ENCODE measurements at regions not wholly inside any gene's neighbourhood (a gene's known extent, or its start where the extent isn't known, plus 50 kb on each side); places are given as distances from the start of the nearest gene placed in this dataset.
"Not testable (repeated sequence)": the region's sequence is repeated elsewhere in the genome, so short reads cannot be mapped to it uniquely, and the experiment has no call there.

DNA sequence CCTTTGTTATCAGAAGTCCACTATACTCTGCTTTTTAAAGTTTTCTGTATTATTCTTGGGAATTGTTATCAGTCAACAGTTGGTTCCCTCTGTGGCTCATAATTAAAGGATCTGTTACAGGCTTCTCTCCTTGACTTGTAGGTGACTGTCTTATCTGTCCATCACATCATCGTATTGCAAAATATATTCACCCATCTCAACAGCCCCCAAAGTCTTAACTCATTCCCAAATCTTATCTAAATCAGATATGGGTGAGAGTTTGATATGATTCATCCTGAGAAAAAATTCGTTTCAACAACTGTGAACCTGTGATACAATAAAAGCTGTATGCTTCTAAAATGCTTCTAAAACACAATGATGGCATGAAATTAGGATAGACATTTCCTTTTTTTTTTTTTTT, 1245.6 kb upstream of the RAG2 start:
- no peak overlapping the region for H3K27ac ChIP-seq (ENCODE audit: low read length)
- no peak for DNase-seq
- H2AFZ ChIP-seq (ENCODE audit: low read length), result no peak overlapping the region
- peaks cover 56% of the 10 kb centered on the region for H3K9me3 ChIP-seq (ENCODE audit: low read length)
- no peaks in the 10 kb centered on the region for H3K36me3 ChIP-seq (ENCODE audit: insufficient read depth, low read length)
- no peak overlapping the region for H3K9ac ChIP-seq (ENCODE audit: low read length)
- no peaks in the 10 kb centered on the region for H3K79me2 ChIP-seq (ENCODE audit: low read length)
- no peaks in the 10 kb centered on the region for H3K27me3 ChIP-seq (ENCODE audit: low read length)
- H3K4me1 ChIP-seq (ENCODE audit: low read length), result no peaks in the 10 kb centered on the region
- H3K4me3 ChIP-seq (ENCODE audit: low read length), result no peak overlapping the region
- H3K4me2 ChIP-seq (ENCODE audit: low read depth, low read length, poor library complexity, severe bottlenecking), result no peak overlapping the region
- no peaks in the 10 kb centered on the region for H3K9me2 ChIP-seq (replicated peaks; ENCODE audit: insufficient read depth, low read length)
- no peaks in the 10 kb centered on the region for H4K20me1 ChIP-seq (ENCODE audit: insufficient read depth, low read depth, low read length)

DNA sequence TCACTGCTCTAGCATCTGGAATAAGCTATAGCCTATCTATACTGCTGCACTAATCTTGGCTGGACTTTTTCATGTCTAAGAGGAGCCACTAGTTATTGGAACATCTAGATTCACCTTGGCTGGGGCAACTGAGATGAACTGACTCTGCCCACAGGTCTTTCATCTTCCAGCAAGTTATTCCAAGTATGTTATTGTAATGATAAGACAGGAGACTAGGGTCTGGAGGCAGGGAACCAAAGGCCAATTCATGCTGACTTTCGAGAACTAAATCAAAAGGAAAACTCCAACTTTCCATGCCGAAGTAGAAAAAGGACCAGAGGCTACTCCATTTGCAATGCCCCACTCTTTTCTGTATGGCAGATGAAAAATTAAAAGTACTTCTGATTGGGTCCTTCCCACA, 1243.0 kb upstream of the RAG2 start:
- Histone ChIP-seq H3K9me2 (replicated peaks; ENCODE audit: insufficient read depth, low read length) (no peaks in the 10 kb centered on the region), H2AFZ (ENCODE audit: low read length) (no peak overlapping the region), H3K36me3 (ENCODE audit: insufficient read depth, low read length) (no peaks in the 10 kb centered on the region), H3K79me2 (ENCODE audit: low read length) (no peaks in the 10 kb centered on the region), H3K9me3 (ENCODE audit: low read length) (peaks cover 44% of the 10 kb centered on the region), H3K27me3 (ENCODE audit: low read length) (no peaks in the 10 kb centered on the region), H3K4me1 (ENCODE audit: low read length) (no peaks in the 10 kb centered on the region), H3K4me2 (ENCODE audit: low read depth, low read length, poor library complexity, severe bottlenecking) (no peak overlapping the region), H3K4me3 (ENCODE audit: low read length) (no peak overlapping the region), H3K27ac (ENCODE audit: low read length) (no peak overlapping the region), H3K9ac (ENCODE audit: low read length) (no peak overlapping the region), H4K20me1 (ENCODE audit: insufficient read depth, low read depth, low read length) (no peaks in the 10 kb centered on the region)
- DNase-seq, result no peak

DNA sequence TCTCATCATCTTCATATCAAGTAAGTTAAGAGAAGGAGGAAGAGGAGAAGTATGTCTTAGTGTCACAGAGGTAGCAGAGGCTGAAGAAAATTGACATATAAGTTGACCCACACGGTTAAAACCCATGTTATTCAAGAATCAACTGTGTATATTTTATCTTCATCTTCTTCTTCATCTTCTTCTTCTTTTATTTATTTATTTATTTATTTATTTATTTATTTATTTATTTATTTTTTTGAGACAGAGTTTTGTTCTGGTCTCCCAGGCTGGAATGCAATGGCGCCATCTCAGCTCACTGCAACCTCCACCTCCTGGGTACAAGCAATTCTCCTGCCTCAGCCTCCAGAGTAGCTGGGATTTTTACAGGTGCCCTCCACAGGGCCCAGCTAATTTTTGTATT, 1242.3 kb upstream of the RAG2 start:
- H3K36me3 ChIP-seq (ENCODE audit: insufficient read depth, low read length); H2AFZ ChIP-seq (ENCODE audit: low read length); H4K20me1 ChIP-seq (ENCODE audit: insufficient read depth, low read depth, low read length); H3K4me2 ChIP-seq (ENCODE audit: low read depth, low read length, poor library complexity, severe bottlenecking); H3K79me2 ChIP-seq (ENCODE audit: low read length); H3K9ac ChIP-seq (ENCODE audit: low read length); H3K4me1 ChIP-seq (ENCODE audit: low read length); H3K27me3 ChIP-seq (ENCODE audit: low read length); H3K4me3 ChIP-seq (ENCODE audit: low read length); DNase-seq; H3K27ac ChIP-seq (ENCODE audit: low read length); H3K9me2 ChIP-seq (replicated peaks; ENCODE audit: insufficient read depth, low read length): not testable (repeated sequence)
- H3K9me3 ChIP-seq (ENCODE audit: low read length), result peaks cover 42% of the 10 kb centered on the region

DNA sequence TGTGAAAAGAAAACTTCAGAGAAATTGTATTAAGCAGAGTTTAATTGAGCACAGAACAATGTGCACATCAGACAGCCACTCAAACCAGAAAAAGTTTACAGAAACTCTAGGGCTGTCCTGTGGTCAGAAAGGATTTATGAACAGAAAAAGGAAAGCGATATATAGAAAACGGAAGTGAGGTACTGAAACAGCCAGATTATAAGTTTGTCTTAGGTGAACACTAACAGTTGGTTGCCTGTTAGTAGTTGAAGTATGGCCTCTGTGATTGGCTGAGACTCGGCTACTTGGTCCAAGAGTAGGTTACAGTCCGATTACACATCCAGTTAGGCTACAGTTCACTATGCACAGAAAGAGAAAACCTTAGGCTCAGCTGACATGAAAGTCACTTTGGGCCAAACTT, 1232.5 kb upstream of the RAG2 start:
- Histone ChIP-seq H3K4me3 (ENCODE audit: low read length) (no peak overlapping the region), H3K9ac (ENCODE audit: low read length) (no peak overlapping the region), H3K9me3 (ENCODE audit: low read length) (peaks cover 13% of the 10 kb centered on the region), H2AFZ (ENCODE audit: low read length) (no peak overlapping the region), H4K20me1 (ENCODE audit: insufficient read depth, low read depth, low read length) (no peaks in the 10 kb centered on the region), H3K4me1 (ENCODE audit: low read length) (no peaks in the 10 kb centered on the region), H3K79me2 (ENCODE audit: low read length) (no peaks in the 10 kb centered on the region), H3K4me2 (ENCODE audit: low read depth, low read length, poor library complexity, severe bottlenecking) (no peak overlapping the region), H3K27me3 (ENCODE audit: low read length) (no peaks in the 10 kb centered on the region), H3K27ac (ENCODE audit: low read length) (no peak overlapping the region), H3K36me3 (ENCODE audit: insufficient read depth, low read length) (no peaks in the 10 kb centered on the region), H3K9me2 (replicated peaks; ENCODE audit: insufficient read depth, low read length) (no peaks in the 10 kb centered on the region)
- DNase-seq, result no peak

DNA sequence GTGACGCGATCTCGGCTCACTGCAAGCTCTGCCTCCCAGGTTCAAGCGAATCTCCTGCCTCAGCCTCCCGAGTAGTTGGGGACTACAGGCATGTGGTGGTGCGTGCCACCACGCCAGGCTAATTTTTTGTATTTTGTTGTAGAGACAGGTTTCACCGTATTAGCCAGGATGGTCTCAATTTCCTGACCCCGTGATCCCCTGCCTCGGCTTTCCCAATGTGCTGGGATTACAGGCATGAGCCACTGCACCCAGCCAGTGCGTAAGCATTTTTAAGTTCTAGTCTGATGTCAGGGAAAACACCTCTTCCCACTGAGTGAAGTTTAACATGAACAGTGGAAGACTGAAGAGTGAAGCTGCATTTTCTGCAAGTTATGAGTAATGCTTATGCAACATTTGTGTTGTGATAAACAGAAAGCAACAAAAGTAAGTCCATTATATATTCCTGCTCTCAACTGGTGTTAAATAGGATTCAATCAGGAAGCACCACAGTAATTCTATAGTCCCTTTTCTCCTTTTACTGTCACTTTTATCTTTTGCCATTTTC, 1219.8 kb upstream of the RAG2 start:
- DNase-seq, result no peak
- no peaks in the 10 kb centered on the region for H3K79me2 ChIP-seq (ENCODE audit: low read length)
- H3K9me2 ChIP-seq (replicated peaks; ENCODE audit: insufficient read depth, low read length), result no peaks in the 10 kb centered on the region
- H3K4me2 ChIP-seq (ENCODE audit: low read depth, low read length, poor library complexity, severe bottlenecking), result no peak overlapping the region
- no peak overlapping the region for H3K4me3 ChIP-seq (ENCODE audit: low read length)
- no peaks in the 10 kb centered on the region for H3K4me1 ChIP-seq (ENCODE audit: low read length)
- H2AFZ ChIP-seq (ENCODE audit: low read length), result no peak overlapping the region
- H3K27ac ChIP-seq (ENCODE audit: low read length), result no peak overlapping the region
- H3K27me3 ChIP-seq (ENCODE audit: low read length), result no peaks in the 10 kb centered on the region
- H3K36me3 ChIP-seq (ENCODE audit: insufficient read depth, low read length), result no peaks in the 10 kb centered on the region
- no peak overlapping the region for H3K9ac ChIP-seq (ENCODE audit: low read length)
- H4K20me1 ChIP-seq (ENCODE audit: insufficient read depth, low read depth, low read length), result no peaks in the 10 kb centered on the region
- peaks cover 34% of the 10 kb centered on the region; the same call in 1 of the 2 replicates for H3K9me3 ChIP-seq (ENCODE audit: low read length)

DNA sequence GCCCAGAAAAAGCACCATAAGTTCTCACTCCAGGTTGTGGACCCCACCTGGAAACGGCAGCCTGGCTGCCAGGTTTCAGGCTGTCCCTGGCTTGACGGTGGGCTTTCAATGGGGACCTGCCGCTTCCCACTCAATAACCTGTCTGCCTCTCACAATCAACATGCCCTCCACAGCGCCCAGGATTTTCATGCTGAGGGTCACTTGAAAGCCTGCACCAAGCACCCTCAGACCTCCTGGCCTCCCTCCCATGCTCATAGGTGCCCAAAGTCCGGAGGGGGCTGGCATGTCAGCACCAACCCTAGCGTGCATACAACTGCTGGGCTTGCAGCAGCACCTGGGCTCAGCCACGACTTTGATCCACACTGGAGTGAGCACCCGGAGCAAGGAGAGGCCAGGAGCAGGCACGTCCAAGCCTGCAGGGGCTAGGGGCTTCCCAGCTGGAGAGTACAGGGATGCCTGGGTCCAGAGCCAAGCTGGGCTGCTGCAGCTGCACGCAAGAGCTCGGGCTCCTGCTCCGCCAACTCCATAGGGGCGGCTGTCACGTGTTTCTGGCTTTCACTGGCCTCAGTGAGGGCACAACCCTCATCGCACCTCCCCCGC, 1214.3 kb upstream of the RAG2 start:
- Histone ChIP-seq H3K4me3 (ENCODE audit: low read length) (no peak overlapping the region), H2AFZ (ENCODE audit: low read length) (no peak overlapping the region), H3K9me2 (replicated peaks; ENCODE audit: insufficient read depth, low read length) (no peaks in the 10 kb centered on the region), H3K79me2 (ENCODE audit: low read length) (no peaks in the 10 kb centered on the region), H3K36me3 (ENCODE audit: insufficient read depth, low read length) (no peaks in the 10 kb centered on the region), H4K20me1 (ENCODE audit: insufficient read depth, low read depth, low read length) (no peaks in the 10 kb centered on the region), H3K4me1 (ENCODE audit: low read length) (no peaks in the 10 kb centered on the region), H3K4me2 (ENCODE audit: low read depth, low read length, poor library complexity, severe bottlenecking) (no peak overlapping the region), H3K27me3 (ENCODE audit: low read length) (no peaks in the 10 kb centered on the region), H3K9ac (ENCODE audit: low read length) (no peak overlapping the region), H3K27ac (ENCODE audit: low read length) (no peak overlapping the region), H3K9me3 (ENCODE audit: low read length) (peaks cover 47% of the 10 kb centered on the region)
- DNase-seq, result no peak

DNA sequence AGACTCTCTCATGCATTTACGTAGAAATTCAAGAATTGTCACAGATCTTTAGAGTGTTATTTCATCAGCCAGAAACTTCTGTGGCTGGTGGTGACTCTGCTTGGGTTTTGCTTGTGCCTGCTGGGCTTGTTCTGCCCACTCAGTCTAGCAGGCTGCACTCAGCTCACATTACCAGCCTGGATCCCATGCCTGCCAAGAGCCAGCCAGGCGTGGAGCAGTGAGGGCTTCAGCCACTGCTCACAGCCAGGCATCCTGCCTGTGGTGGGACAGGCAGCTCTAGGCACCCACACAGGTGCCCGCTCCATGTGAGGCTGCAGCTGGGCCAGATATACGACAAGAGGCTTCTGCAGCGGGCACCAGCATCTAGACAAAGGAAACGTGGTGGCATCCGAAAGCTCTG, 1213.3 kb upstream of the RAG2 start:
- Histone ChIP-seq H2AFZ (ENCODE audit: low read length) (no peak overlapping the region), H3K4me3 (ENCODE audit: low read length) (no peak overlapping the region), H3K4me1 (ENCODE audit: low read length) (no peaks in the 10 kb centered on the region), H3K27me3 (ENCODE audit: low read length) (no peaks in the 10 kb centered on the region), H3K4me2 (ENCODE audit: low read depth, low read length, poor library complexity, severe bottlenecking) (no peak overlapping the region), H3K9me3 (ENCODE audit: low read length) (peaks cover 45% of the 10 kb centered on the region), H3K27ac (ENCODE audit: low read length) (no peak overlapping the region), H3K79me2 (ENCODE audit: low read length) (no peaks in the 10 kb centered on the region), H3K9me2 (replicated peaks; ENCODE audit: insufficient read depth, low read length) (no peaks in the 10 kb centered on the region), H3K36me3 (ENCODE audit: insufficient read depth, low read length) (no peaks in the 10 kb centered on the region), H3K9ac (ENCODE audit: low read length) (no peak overlapping the region), H4K20me1 (ENCODE audit: insufficient read depth, low read depth, low read length) (no peaks in the 10 kb centered on the region)
- DNase-seq, result no peak

DNA sequence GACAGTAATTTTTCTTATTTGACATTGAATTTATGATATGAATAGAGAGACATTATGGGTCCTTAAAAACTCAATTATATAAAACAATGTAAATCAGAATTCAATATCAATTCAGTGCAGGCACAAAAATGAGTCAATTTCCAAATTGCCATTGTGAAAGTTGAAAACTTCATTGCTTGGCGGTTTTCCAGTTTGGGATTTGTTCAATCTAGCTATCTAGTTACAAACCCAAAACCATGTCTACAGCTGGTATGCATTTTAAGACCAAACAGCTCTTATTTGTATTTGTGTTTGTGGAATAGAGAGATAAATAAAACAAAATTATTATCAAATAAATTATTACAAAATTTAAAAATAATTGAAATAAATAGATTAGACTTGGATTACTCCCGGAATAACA, 1206.6 kb upstream of the RAG2 start:
- Histone ChIP-seq H2AFZ (ENCODE audit: low read length) (no peak overlapping the region), H3K9me3 (ENCODE audit: low read length) (peaks cover 37% of the 10 kb centered on the region), H3K4me3 (ENCODE audit: low read length) (no peak overlapping the region), H3K9ac (ENCODE audit: low read length) (no peak overlapping the region), H3K27me3 (ENCODE audit: low read length) (no peaks in the 10 kb centered on the region), H3K79me2 (ENCODE audit: low read length) (no peaks in the 10 kb centered on the region), H3K4me2 (ENCODE audit: low read depth, low read length, poor library complexity, severe bottlenecking) (no peak overlapping the region), H3K9me2 (replicated peaks; ENCODE audit: insufficient read depth, low read length) (no peaks in the 10 kb centered on the region), H3K4me1 (ENCODE audit: low read length) (no peaks in the 10 kb centered on the region), H3K36me3 (ENCODE audit: insufficient read depth, low read length) (no peaks in the 10 kb centered on the region), H4K20me1 (ENCODE audit: insufficient read depth, low read depth, low read length) (no peaks in the 10 kb centered on the region), H3K27ac (ENCODE audit: low read length) (no peak overlapping the region)
- no peak for DNase-seq
